ENCODE measurements at regions not wholly inside any gene's neighbourhood (a gene's known extent, or its start where the extent isn't known, plus 50 kb on each side); places are given as distances from the start of the nearest gene placed in this dataset.

DNA sequence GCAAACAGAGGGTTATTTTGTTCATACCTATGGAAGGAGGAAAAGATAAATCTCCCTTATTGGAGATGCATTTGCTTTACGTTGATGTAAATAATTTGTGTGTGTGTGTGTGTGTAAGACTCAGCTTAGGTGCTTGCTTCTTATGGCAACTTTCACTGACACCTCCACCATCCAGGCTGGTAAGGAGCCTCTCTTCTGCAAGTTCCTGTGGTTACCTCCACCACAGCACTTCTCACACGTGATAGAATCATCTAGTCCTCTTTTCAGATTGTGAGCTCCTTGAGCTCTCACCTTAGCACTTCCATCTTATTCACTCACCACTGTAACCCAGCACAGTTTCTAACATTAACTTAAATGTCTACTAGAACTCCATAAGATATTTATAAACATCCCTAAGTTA lies 553.7 kb downstream of the FGF13 start:
- TF ChIP-seq POLR2AphosphoS5 (IDR thresholded peaks at IDR 0.05; ENCODE audit: low read length) (no peak), CBFB (IDR thresholded peaks at IDR 0.05; ENCODE audit: low read depth) (no peak), JUNB (IDR thresholded peaks at IDR 0.05) (no peak), SREBF2 (IDR thresholded peaks at IDR 0.05; ENCODE audit: low read length) (no peak), HDAC2 (IDR thresholded peaks at IDR 0.05) (no peak), ZNF274 (IDR thresholded peaks at IDR 0.05; ENCODE audit: insufficient read depth, insufficient read length) (no peak)
- TF ChIP-seq, protein P1, sequence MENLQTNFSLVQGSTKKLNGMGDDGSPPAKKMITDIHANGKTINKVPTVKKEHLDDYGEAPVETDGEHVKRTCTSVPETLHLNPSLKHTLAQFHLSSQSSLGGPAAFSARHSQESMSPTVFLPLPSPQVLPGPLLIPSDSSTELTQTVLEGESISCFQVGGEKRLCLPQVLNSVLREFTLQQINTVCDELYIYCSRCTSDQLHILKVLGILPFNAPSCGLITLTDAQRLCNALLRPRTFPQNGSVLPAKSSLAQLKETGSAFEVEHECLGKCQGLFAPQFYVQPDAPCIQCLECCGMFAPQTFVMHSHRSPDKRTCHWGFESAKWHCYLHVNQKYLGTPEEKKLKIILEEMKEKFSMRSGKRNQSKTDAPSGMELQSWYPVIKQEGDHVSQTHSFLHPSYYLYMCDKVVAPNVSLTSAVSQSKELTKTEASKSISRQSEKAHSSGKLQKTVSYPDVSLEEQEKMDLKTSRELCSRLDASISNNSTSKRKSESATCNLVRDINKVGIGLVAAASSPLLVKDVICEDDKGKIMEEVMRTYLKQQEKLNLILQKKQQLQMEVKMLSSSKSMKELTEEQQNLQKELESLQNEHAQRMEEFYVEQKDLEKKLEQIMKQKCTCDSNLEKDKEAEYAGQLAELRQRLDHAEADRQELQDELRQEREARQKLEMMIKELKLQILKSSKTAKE (IDR thresholded peaks at IDR 0.05; ENCODE audit: low read depth, poor library complexity, severe bottlenecking): no peak
- TF ChIP-seq, protein P2, sequence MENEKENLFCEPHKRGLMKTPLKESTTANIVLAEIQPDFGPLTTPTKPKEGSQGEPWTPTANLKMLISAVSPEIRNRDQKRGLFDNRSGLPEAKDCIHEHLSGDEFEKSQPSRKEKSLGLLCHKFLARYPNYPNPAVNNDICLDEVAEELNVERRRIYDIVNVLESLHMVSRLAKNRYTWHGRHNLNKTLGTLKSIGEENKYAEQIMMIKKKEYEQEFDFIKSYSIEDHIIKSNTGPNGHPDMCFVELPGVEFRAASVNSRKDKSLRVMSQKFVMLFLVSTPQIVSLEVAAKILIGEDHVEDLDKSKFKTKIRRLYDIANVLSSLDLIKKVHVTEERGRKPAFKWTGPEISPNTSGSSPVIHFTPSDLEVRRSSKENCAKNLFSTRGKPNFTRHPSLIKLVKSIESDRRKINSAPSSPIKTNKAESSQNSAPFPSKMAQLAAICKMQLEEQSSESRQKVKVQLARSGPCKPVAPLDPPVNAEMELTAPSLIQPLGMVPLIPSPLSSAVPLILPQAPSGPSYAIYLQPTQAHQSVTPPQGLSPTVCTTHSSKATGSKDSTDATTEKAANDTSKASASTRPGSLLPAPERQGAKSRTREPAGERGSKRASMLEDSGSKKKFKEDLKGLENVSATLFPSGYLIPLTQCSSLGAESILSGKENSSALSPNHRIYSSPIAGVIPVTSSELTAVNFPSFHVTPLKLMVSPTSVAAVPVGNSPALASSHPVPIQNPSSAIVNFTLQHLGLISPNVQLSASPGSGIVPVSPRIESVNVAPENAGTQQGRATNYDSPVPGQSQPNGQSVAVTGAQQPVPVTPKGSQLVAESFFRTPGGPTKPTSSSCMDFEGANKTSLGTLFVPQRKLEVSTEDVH (IDR thresholded peaks at IDR 0.05; ENCODE audit: low read depth, partially characterized antibody): no peak
- ATAC-seq: no peak
- Histone ChIP-seq H3K27me3 (replicated peaks in 1 of 2; ENCODE audit: control insufficient read depth in 2 of 2, insufficient read depth in 2 of 2, low read length in 1 of 2) (no peaks in the 10 kb centered on the region), H3K9ac (ENCODE audit: control insufficient read depth, insufficient read depth, low read length) (no peak overlapping the region), H3K4me2 (ENCODE audit: control insufficient read depth, insufficient read depth) (no peak overlapping the region), H3K9me3 (replicated peaks; ENCODE audit: control insufficient read depth, insufficient read depth, low read length) (no peaks in the 10 kb centered on the region), H3K79me2 (ENCODE audit: control insufficient read depth, insufficient read depth, low read length) (no peaks in the 10 kb centered on the region), H3K27ac (ENCODE audit: control insufficient read depth, insufficient read depth) (no peak overlapping the region), H4K20me1 (ENCODE audit: control insufficient read depth, insufficient read depth) (no peaks in the 10 kb centered on the region), H3K36me3 (ENCODE audit: control insufficient read depth in 2 of 2, insufficient read depth in 2 of 2, low read length in 1 of 2) (no peaks in the 10 kb centered on the region), H3K4me3 (no peak overlapping the region), H3K4me1 (ENCODE audit: control insufficient read depth, insufficient read depth, low read length) (no peaks in the 10 kb centered on the region), H2AFZ (ENCODE audit: control insufficient read depth, low read depth, low read length) (no peak overlapping the region)
- in situ Hi-C loops (cut with MboI) (no loop called here), intact Hi-C loops (cut with micrococcal nuclease; ENCODE audit: unreplicated experiment) (no loop called here)
- no peak for FAIRE-seq
- POLR2A ChIA-PET: no interaction called here
- WGBS (ENCODE audit: insufficient coverage, insufficient replicate concordance, low lambda C conversion rate, missing lambda C conversion rate): 0% methylated on average over 2 of the region's 2 CpGs
- RAD21 ChIA-PET (ENCODE audit: unreplicated experiment): no interaction called here
- BruUV-seq (replicated peaks): no TSS peak
- SMC1A ChIA-PET (ENCODE audit: uncharacterized antibody, unreplicated experiment): interaction anchor here (0.6 kb wide), 1 partner anchor 574 kb away, joined by 3 read pairs; no protein-coding TSS in a partner anchor
- CTCF ChIA-PET: no interaction called here
- no peak for DNase-seq (ENCODE audit: low read depth, low spot score)

Data from GM12878 (cell line).